ENCODE measurements at regions not wholly inside any gene's neighbourhood (a gene's known extent, or its start where the extent isn't known, plus 50 kb on each side); places are given as distances from the start of the nearest gene placed in this dataset.

GRCh38 chr13:40164133-40164532, 502.3 kb downstream of the FOXO1 start:
- no peaks in the 10 kb centered on the region for H3K4me1 ChIP-seq (ENCODE audit: insufficient read depth)
- H3K79me2 ChIP-seq (replicated peaks; ENCODE audit: insufficient read depth) = no peaks in the 10 kb centered on the region
- H3K36me3 ChIP-seq (ENCODE audit: insufficient read depth) = no peaks in the 10 kb centered on the region
- TF ChIP-seq, protein P1, sequence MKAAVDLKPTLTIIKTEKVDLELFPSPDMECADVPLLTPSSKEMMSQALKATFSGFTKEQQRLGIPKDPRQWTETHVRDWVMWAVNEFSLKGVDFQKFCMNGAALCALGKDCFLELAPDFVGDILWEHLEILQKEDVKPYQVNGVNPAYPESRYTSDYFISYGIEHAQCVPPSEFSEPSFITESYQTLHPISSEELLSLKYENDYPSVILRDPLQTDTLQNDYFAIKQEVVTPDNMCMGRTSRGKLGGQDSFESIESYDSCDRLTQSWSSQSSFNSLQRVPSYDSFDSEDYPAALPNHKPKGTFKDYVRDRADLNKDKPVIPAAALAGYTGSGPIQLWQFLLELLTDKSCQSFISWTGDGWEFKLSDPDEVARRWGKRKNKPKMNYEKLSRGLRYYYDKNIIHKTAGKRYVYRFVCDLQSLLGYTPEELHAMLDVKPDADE (IDR thresholded peaks at IDR 0.05) = no peak
- TF ChIP-seq STAT1 (IDR thresholded peaks at IDR 0.05; ENCODE audit: unreplicated experiment) = no peak
- TF ChIP-seq JUNB (IDR thresholded peaks at IDR 0.05; ENCODE audit: unreplicated experiment) = no peak
- TF ChIP-seq, protein P2, sequence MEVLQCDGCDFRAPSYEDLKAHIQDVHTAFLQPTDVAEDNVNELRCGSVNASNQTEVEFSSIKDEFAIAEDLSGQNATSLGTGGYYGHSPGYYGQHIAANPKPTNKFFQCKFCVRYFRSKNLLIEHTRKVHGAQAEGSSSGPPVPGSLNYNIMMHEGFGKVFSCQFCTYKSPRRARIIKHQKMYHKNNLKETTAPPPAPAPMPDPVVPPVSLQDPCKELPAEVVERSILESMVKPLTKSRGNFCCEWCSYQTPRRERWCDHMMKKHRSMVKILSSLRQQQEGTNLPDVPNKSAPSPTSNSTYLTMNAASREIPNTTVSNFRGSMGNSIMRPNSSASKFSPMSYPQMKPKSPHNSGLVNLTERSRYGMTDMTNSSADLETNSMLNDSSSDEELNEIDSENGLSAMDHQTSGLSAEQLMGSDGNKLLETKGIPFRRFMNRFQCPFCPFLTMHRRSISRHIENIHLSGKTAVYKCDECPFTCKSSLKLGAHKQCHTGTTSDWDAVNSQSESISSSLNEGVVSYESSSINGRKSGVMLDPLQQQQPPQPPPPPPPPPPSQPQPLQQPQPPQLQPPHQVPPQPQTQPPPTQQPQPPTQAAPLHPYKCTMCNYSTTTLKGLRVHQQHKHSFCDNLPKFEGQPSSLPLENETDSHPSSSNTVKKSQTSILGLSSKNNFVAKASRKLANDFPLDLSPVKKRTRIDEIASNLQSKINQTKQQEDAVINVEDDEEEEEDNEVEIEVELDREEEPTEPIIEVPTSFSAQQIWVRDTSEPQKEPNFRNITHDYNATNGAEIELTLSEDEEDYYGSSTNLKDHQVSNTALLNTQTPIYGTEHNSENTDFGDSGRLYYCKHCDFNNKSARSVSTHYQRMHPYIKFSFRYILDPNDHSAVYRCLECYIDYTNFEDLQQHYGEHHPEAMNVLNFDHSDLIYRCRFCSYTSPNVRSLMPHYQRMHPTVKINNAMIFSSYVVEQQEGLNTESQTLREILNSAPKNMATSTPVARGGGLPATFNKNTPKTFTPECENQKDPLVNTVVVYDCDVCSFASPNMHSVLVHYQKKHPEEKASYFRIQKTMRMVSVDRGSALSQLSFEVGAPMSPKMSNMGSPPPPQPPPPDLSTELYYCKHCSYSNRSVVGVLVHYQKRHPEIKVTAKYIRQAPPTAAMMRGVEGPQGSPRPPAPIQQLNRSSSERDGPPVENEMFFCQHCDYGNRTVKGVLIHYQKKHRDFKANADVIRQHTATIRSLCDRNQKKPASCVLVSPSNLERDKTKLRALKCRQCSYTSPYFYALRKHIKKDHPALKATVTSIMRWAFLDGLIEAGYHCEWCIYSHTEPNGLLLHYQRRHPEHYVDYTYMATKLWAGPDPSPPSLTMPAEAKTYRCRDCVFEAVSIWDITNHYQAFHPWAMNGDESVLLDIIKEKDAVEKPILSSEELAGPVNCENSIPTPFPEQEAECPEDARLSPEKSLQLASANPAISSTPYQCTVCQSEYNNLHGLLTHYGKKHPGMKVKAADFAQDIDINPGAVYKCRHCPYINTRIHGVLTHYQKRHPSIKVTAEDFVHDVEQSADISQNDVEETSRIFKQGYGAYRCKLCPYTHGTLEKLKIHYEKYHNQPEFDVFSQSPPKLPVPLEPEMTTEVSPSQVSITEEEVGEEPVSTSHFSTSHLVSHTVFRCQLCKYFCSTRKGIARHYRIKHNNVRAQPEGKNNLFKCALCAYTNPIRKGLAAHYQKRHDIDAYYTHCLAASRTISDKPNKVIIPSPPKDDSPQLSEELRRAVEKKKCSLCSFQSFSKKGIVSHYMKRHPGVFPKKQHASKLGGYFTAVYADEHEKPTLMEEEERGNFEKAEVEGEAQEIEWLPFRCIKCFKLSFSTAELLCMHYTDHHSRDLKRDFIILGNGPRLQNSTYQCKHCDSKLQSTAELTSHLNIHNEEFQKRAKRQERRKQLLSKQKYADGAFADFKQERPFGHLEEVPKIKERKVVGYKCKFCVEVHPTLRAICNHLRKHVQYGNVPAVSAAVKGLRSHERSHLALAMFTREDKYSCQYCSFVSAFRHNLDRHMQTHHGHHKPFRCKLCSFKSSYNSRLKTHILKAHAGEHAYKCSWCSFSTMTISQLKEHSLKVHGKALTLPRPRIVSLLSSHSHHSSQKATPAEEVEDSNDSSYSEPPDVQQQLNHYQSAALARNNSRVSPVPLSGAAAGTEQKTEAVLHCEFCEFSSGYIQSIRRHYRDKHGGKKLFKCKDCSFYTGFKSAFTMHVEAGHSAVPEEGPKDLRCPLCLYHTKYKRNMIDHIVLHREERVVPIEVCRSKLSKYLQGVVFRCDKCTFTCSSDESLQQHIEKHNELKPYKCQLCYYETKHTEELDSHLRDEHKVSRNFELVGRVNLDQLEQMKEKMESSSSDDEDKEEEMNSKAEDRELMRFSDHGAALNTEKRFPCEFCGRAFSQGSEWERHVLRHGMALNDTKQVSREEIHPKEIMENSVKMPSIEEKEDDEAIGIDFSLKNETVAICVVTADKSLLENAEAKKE (CRISPR knock-in tag; IDR thresholded peaks at IDR 0.05) = no peak
- DNase-seq (ENCODE audit: low spot score) (no peak), ATAC-seq (no peak)
- no peaks in the 10 kb centered on the region for H4K20me1 ChIP-seq (replicated peaks; ENCODE audit: insufficient read depth)
- H3K9me3 Mint-ChIP-seq = no peaks in the 10 kb centered on the region
- peaks cover 3% of the 10 kb centered on the region for H3K27me3 Mint-ChIP-seq (ENCODE audit: insufficient read depth, low read depth, poor library complexity)
- H3K4me1 Mint-ChIP-seq = no peaks in the 10 kb centered on the region
- no peak overlapping the region for H2AFZ ChIP-seq
- H3K4me3 Mint-ChIP-seq = no peak overlapping the region
- no peak overlapping the region for H3K4me2 ChIP-seq
- H3F3A ChIP-seq (replicated peaks; ENCODE audit: low read depth) = no peaks in the 10 kb centered on the region
- no peak overlapping the region for H3K27ac Mint-ChIP-seq
- no peak overlapping the region for H3K4me3 ChIP-seq
- H3K36me3 Mint-ChIP-seq (ENCODE audit: low read depth) = no peaks in the 10 kb centered on the region
- H3K27ac ChIP-seq (ENCODE audit: low read depth) = no peak overlapping the region
- no peaks in the 10 kb centered on the region for H3K27me3 ChIP-seq (ENCODE audit: insufficient read depth)
- H3K9me2 ChIP-seq (ENCODE audit: insufficient read depth) = no peaks in the 10 kb centered on the region; the same call in 1 of the 2 replicates

- H3K36me3 ChIP-seq (ENCODE audit: insufficient read depth) = no peaks in the 10 kb centered on the region
- no peak overlapping the region for H3K4me3 ChIP-seq
- H3K36me3 Mint-ChIP-seq (ENCODE audit: low read depth) = no peaks in the 10 kb centered on the region
- DNase-seq (ENCODE audit: low spot score) (no peak), ATAC-seq (no peak)
- no peak overlapping the region for H2AFZ ChIP-seq
- TF ChIP-seq ZNF114 (CRISPR knock-in tag; IDR thresholded peaks at IDR 0.05) = no peak
- no peaks in the 10 kb centered on the region for H3K27me3 ChIP-seq (ENCODE audit: insufficient read depth)
- H3K27ac ChIP-seq (ENCODE audit: low read depth) = no peak overlapping the region
- H3K27ac Mint-ChIP-seq = no peak overlapping the region
- no peaks in the 10 kb centered on the region for H3K4me1 ChIP-seq (ENCODE audit: insufficient read depth)
- H3K9me3 Mint-ChIP-seq = no peaks in the 10 kb centered on the region
- H4K20me1 ChIP-seq (replicated peaks; ENCODE audit: insufficient read depth) = no peaks in the 10 kb centered on the region
- H3K4me2 ChIP-seq = no peak overlapping the region
- peaks cover 3% of the 10 kb centered on the region for H3K27me3 Mint-ChIP-seq (ENCODE audit: insufficient read depth, low read depth, poor library complexity)
- peaks cover 4% of the 10 kb centered on the region; the same call in 2 of the 3 replicates for H3K4me1 Mint-ChIP-seq
- no peak overlapping the region for H3K4me3 Mint-ChIP-seq
- H3K79me2 ChIP-seq (replicated peaks; ENCODE audit: insufficient read depth) = no peaks in the 10 kb centered on the region
- no peaks in the 10 kb centered on the region for H3F3A ChIP-seq (replicated peaks; ENCODE audit: low read depth)
- no peaks in the 10 kb centered on the region; the same call in 1 of the 2 replicates for H3K9me2 ChIP-seq (ENCODE audit: insufficient read depth)
Observed at GRCh38 chr13:40165316-40165932, 501.0 kb downstream of the FOXO1 start.

Data from GM23338 (cell line).